ENCODE measurements at regions not wholly inside any gene's neighbourhood (a gene's known extent, or its start where the extent isn't known, plus 50 kb on each side); places are given as distances from the start of the nearest gene placed in this dataset.

DNA sequence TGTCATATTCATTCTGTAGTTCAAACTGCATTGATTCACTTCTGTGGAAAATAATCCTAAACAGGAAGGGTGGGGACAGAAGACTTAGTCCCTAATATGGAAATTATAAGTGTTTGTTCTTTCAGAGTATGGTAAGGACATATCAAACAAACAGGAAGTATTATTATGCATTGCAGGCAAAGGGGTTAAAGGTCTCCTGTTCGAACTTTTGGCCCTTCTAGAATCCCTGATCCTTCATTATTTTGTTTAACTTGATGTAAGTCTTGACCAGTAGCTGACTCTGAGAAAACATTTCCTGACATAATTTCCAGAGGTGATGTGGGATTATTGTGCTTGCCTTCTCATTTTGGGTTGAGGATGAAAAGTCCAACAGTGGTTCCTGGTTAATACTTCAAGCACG, 215.4 kb upstream of the ADGRL2 start:
- H3K56ac ChIP-seq (replicated peaks; ENCODE audit: insufficient read length, low read depth, low read length), result no peak overlapping the region
- no peak overlapping the region for H4K5ac ChIP-seq (ENCODE audit: insufficient read length, low read depth, low read length)
- POLR2A ChIA-PET (ENCODE audit: partially characterized antibody), result no interaction called here
- H4K20me1 ChIP-seq (replicated peaks in 1 of 2; ENCODE audit: control insufficient read depth in 1 of 2, insufficient read depth in 2 of 2, low read length in 2 of 2), result no peaks in the 10 kb centered on the region
- H2BK120ac ChIP-seq (replicated peaks; ENCODE audit: low read depth, low read length), result no peak overlapping the region
- H2BK5ac ChIP-seq (ENCODE audit: low read depth, low read length), result no peak overlapping the region
- 87% methylated on average over 2 of the region's 2 CpGs; no CpG with 5 or more reads in 1 of the 2 experiments for WGBS, 2 experiments (ENCODE audit: extremely low coverage in 1 of 2, insufficient coverage in 1 of 2, insufficient read length in 1 of 2, insufficient replicate concordance in 2 of 2, low coverage in 1 of 2, low lambda C conversion rate in 2 of 2, missing lambda C conversion rate in 1 of 2)
- H3K4me2 ChIP-seq (ENCODE audit: insufficient read depth in 1 of 2, low read depth in 2 of 2, low read length in 2 of 2), result no peak overlapping the region
- no peaks in the 10 kb centered on the region for H3K36me3 ChIP-seq (ENCODE audit: control insufficient read depth in 2 of 4, insufficient read depth in 4 of 4, low read length in 3 of 4)
- TF ChIP-seq CHD2 (IDR thresholded peaks at IDR 0.05; ENCODE audit: low read length), result no peak
- TF ChIP-seq TEAD4 (IDR thresholded peaks at IDR 0.05; ENCODE audit: low read depth, low read length), result no peak
- TF ChIP-seq CHD1 (IDR thresholded peaks at IDR 0.05; ENCODE audit: low read depth, low read length), result no peak
- TF ChIP-seq CBX5 (IDR thresholded peaks at IDR 0.05; ENCODE audit: low read depth, low read length), result no peak
- TF ChIP-seq MAFK (IDR thresholded peaks at IDR 0.05; ENCODE audit: low read depth, low read length), result no peak
- TF ChIP-seq, protein P1, sequence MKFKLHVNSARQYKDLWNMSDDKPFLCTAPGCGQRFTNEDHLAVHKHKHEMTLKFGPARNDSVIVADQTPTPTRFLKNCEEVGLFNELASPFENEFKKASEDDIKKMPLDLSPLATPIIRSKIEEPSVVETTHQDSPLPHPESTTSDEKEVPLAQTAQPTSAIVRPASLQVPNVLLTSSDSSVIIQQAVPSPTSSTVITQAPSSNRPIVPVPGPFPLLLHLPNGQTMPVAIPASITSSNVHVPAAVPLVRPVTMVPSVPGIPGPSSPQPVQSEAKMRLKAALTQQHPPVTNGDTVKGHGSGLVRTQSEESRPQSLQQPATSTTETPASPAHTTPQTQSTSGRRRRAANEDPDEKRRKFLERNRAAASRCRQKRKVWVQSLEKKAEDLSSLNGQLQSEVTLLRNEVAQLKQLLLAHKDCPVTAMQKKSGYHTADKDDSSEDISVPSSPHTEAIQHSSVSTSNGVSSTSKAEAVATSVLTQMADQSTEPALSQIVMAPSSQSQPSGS (IDR thresholded peaks at IDR 0.05; ENCODE audit: low read length), result no peak
- TF ChIP-seq NRF1 (IDR thresholded peaks at IDR 0.05; ENCODE audit: low read depth, low read length), result no peak
- TF ChIP-seq NANOG (IDR thresholded peaks at IDR 0.05; ENCODE audit: insufficient read depth, low read depth, low read length, poor library complexity, severe bottlenecking), result no peak
- TF ChIP-seq RNF2 (IDR thresholded peaks at IDR 0.05; ENCODE audit: borderline replicate concordance, low read depth, low read length, missing control alignments, poor library complexity, severe bottlenecking), result no peak
- H3K79me2 ChIP-seq (ENCODE audit: control insufficient read depth in 1 of 2, insufficient read depth in 2 of 2, low read length in 2 of 2), result no peaks in the 10 kb centered on the region
- H3K14ac ChIP-seq (ENCODE audit: insufficient read length), result no peak overlapping the region
- H3K4me1 ChIP-seq (replicated peaks in 1 of 4; ENCODE audit: control insufficient read depth in 3 of 4, insufficient read depth in 4 of 4, low read length in 3 of 4), result no peaks in the 10 kb centered on the region
- FAIRE-seq (peak; percentile 50), DNase-seq (ENCODE audit: low read depth in 1 of 2, low spot score in 2 of 2) (no peak)
- H4K91ac ChIP-seq (replicated peaks; ENCODE audit: insufficient read length, low read length), result no peak overlapping the region
- no peak overlapping the region for H2AK5ac ChIP-seq (ENCODE audit: low read depth, low read length)
- H4K8ac ChIP-seq (ENCODE audit: extremely low read depth, insufficient read depth, low read length), result no peak overlapping the region
- no peak overlapping the region for H3K27ac ChIP-seq (ENCODE audit: low read depth, low read length)
- no peak overlapping the region for H2BK12ac ChIP-seq (ENCODE audit: low read depth, low read length)
- no peak overlapping the region for H3K4me3 ChIP-seq (ENCODE audit: extremely low read depth in 1 of 4, insufficient read depth in 2 of 4, low read depth in 3 of 4, low read length in 4 of 4)
- H2BK20ac ChIP-seq (ENCODE audit: low read length), result no peak overlapping the region
- no peak overlapping the region for H2AFZ ChIP-seq (ENCODE audit: low read length)
- H2BK15ac ChIP-seq (ENCODE audit: low read length), result no peak overlapping the region
- CTCF ChIA-PET (ENCODE audit: partially characterized antibody), result interaction anchor here (1.1 to 1.4 kb wide), 2 partner anchors 19 to 85 kb away, joined by 3 read pairs; no protein-coding TSS in a partner anchor
- H3K18ac ChIP-seq (ENCODE audit: extremely low read depth, low read length), result no peak overlapping the region
- no peak overlapping the region for H3K4ac ChIP-seq (replicated peaks; ENCODE audit: insufficient read length, low read depth, low read length)
- no peak overlapping the region for H3K9ac ChIP-seq (replicated peaks in 1 of 4; ENCODE audit: extremely low read depth in 1 of 4, low read depth in 3 of 4, low read length in 3 of 4)
- H3K23ac ChIP-seq (ENCODE audit: insufficient read length), result no peak overlapping the region
- no peaks in the 10 kb centered on the region for H3K79me1 ChIP-seq (ENCODE audit: low read depth, low read length)
- H3K27me3 ChIP-seq (replicated peaks in 1 of 4; ENCODE audit: control insufficient read depth in 3 of 4, extremely low read depth in 1 of 4, insufficient read depth in 3 of 4, low read length in 3 of 4), result no peaks in the 10 kb centered on the region
- no peaks in the 10 kb centered on the region for H3K23me2 ChIP-seq (ENCODE audit: low read depth, low read length)
- H3K9me3 ChIP-seq (ENCODE audit: insufficient read depth in 2 of 2, low read depth in 1 of 2, low read length in 1 of 2), result no peaks in the 10 kb centered on the region

Measured in H1 (cell line).